ENCODE measurements at regions not wholly inside any gene's neighbourhood (a gene's known extent, or its start where the extent isn't known, plus 50 kb on each side); places are given as distances from the start of the nearest gene placed in this dataset.

DNA sequence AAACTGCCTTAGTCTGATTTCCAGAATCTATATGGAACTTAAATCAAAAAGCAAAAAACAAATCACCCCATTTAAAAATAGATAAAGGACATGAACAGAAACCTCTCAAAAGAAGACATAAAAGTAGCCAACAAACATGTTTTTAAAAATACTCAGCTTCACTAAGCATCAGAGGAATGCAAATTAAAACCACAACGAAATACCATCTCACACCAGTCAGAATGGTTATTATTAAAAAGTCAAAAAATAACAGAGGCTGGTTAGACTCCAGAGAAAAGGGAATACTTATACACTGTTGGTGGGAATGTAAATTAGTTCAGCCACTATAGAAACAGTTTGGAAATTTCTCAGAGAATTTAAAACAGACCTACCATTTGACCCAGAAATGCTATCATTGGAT is 367.9 kb downstream of the ZIC4 start:
- DNase-seq (ENCODE audit: low read depth in 2 of 2): peak; percentile 31 to 32

DNA sequence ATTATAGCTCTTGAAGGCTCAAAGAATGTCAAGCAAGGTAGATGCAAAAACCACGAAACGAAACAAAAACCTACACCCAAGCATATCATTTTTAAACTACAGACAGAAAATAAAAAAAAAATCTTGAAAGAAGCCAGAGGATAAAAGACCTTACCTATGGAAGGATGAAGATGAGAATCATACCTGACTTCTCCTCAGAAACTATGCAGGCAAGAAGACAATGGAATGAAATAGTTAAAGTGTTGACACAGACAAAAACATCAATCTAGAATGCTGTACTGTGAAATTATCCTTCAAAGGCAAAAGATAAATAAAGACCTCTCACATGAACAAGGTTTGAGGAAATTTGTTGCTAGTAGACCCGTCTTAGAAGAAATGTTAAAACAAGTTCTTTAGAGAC is 372.0 kb downstream of the ZIC4 start:
- DNase-seq (ENCODE audit: low read depth in 2 of 2): no peak

DNA sequence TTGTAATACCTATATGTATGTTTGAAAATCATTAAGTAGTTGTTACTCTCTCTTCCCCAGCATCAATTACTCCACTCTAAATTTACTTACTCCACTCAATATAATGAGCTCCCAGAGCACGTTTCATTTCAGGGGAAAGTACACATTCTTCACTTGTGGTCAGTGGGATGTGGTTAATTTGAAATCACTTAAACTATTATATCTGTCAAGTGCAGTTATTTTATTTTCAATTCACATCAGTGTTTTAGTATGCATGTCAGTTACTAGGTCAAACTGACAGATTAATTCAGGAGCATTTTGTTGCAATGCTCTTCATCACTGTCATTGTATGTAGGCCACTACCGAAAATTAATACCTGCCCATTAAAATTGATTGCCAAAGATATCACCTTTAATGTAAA is 376.1 kb downstream of the ZIC4 start:
- DNase-seq (ENCODE audit: low read depth in 2 of 2): no peak

DNA sequence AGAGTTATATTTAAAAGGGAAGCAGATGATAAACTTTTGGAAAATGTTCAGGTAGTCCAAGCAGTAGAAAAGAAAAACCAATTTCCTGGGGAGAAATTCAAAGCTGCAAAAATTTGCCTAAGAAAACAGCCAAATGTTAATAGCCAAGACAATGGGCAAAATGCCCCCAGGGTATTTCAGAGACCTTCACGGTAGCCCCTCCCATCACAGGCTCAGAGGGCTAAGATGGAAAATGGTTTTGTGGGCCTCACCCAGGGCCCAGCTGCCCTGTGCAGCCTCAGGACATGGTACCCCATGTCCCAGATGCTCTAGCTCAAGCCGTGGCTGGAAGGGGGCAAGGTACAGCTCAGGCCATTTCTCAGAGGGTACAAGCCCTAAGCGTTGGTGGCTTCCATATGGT is 391.0 kb downstream of the ZIC4 start:
- DNase-seq (ENCODE audit: low read depth in 2 of 2): no peak

DNA sequence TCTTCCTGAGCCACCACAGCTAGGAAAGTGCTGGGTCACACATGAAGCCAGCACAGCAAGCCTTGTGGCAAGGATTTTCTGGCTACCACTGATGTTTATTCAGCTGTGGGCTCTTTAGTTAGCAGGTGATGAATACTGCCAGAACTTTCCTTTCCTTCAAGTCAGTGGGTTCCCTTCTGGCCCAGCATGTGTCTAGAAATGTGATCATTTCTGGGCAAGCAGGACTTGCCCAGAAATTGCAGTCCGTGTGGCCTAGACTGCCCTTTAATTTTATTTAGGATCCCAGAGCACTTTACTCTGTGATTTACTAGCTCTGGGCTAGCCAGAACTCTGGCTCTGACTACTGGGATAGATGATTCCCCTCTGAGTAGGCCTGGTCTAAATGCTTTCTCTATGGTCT is 397.5 kb downstream of the ZIC4 start:
- DNase-seq (ENCODE audit: low read depth in 2 of 2): no peak

DNA sequence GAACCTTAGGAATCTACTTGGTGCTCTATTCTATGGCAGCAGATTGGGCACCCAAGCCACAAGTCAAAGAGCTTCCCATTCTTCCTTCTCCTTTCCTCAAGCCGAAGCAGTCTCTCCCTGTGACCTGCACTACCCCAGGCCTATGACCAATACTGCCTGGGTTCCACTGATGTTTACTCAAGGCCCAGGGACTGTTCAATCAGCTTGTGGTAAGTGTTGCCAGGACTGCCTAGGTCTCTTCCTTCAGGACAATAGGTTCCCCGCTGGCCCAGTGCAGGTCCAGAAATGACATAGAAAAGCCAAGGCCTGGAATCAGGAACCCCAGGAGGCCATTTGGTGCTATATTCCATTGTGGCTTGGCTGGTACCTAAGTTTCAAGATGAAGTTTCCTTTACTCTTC is 397.9 kb downstream of the ZIC4 start:
- no peak for DNase-seq (ENCODE audit: low read depth in 2 of 2)

DNA sequence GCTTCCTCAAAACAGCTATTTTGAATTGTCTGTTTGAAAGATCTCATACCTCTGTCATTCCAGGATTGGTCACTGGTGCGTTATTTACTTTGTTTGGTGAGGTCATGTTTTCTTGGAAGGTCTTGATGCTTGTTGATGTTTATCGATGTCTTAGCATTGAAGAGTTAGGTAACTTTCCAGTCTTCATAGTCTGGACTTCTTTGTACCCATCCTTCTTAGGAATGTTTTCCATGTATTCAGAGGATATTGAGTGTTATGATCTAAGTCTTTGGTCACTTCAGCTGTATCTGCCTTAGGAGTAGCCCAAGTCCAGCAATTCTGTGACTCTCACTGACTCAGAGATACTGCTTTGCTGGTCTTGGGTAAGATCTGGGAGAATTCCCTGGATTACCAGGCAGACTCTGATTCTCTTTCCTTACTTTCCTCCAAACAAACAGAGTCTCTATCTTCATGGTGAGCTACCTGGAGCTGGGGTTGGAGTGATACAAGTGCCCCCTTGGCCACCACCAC is 398.6 kb downstream of the ZIC4 start:
- no peak for DNase-seq (ENCODE audit: low read depth in 2 of 2)

DNA sequence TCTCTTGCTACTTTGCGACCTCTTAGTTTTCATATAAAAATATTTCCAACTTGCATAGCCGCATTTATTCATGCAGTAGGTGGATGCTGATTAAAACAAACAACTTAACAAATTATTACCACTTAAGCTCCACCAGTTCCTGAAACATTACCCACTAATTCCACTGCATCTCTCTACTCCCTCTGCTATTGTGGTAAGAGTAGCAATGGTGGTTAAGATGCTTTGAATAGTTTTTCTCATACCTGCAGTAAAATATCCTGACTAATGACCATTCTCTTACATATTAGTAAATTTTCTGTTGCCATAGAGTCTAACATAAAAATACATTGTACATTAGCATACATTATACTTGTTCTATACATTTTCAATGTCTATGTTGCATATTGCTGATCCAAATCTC is 397.6 kb upstream of the PLSCR5 start:
- DNase-seq (ENCODE audit: low read depth in 2 of 2): peak; percentile 10 to 13

DNA sequence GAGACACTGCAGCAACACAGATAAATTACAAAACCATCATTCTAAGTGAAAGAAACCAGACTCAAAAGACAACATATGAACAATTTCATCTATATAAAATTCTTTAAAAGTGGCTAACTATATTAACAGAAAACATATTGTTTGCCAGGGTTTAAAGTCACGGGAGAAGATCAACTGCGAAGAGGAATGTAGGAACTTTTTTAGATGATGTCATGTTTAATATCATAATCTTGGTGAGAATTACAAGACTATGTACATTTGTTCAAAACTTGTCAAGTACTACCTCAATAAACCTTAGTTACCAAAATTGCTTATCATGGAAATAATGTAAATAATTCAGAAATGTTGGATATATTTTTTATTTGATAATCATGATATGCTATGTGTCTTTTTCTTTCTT is 395.1 kb upstream of the PLSCR5 start:
- DNase-seq (ENCODE audit: low read depth in 2 of 2): no peak

DNA sequence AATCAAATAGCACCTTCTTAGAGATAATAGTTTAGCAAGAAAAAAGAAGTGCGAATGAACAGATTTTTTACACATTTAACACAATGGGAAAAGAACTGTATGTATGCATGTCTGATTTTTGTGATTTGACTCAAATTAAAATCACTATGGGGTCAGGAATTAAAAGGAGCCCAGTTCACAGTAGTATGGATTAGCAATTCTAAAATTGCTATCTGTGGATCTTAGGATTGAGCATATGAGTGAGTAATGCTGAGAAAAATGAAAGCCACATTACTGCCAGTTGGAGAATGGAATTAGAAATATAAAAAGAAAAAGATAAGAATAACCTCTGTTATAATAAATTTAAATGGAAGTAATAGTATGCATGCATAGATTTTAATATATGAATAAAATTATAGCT is 386.8 kb upstream of the PLSCR5 start:
- DNase-seq (ENCODE audit: low read depth in 2 of 2): no peak

DNA sequence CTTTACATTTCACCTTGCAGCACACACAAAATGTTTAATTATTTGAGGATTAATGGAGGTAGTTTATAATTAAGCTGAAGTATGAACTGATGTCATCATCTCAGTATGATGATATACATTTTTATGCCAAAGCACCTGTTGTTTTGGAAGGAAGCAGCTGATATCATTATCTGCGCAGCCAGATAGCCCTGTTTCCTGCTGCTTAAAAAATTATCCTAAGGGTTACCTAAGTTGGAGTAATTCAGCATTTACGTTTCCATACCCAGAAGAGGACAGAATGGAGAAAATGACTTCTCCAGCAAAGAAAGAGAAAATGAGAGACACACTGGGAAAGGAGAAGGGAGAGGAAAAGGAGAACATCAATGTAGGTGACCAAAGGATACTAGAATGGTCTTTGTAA is 370.3 kb upstream of the PLSCR5 start:
- DNase-seq (ENCODE audit: low read depth in 2 of 2): no peak

DNA sequence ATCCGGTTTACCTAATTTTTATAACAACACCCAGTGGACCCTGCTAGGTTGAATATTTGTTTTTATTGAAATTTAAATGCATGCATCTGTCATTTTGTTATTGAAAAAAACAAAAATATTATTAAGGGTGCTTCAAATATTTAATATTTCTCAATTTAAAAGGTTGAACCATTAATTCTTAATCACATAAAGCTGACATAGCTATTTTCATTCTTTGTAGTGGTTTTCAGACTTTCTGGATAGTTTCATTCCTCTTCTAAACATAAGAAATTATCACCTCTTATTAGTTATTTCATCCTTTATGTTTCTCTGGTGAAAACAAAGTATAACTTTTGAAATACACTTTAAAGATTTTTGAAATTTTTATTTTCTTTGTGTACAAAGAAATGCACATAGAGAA is 369.9 kb upstream of the PLSCR5 start:
- DNase-seq (ENCODE audit: low read depth in 2 of 2): no peak

DNA sequence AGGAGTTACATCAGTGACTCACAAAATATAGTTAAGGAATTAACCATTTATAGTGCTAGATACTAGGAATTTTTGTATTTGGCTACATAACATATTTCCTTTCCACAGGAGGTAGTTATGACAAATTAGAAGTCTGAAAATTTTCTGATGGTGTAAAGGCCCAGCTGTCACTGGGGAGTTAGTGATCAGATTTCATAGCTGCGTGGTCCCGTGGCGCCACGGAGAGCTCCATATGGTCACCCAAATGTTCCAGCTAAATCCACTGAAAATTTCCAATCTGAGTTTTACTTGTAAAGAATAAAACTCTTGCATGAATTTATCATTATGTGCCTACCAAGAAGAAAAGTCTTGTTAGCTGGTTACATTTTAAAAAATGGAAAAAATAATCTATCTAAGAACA is 368.9 kb upstream of the PLSCR5 start:
- no peak for DNase-seq (ENCODE audit: low read depth in 2 of 2)

DNA sequence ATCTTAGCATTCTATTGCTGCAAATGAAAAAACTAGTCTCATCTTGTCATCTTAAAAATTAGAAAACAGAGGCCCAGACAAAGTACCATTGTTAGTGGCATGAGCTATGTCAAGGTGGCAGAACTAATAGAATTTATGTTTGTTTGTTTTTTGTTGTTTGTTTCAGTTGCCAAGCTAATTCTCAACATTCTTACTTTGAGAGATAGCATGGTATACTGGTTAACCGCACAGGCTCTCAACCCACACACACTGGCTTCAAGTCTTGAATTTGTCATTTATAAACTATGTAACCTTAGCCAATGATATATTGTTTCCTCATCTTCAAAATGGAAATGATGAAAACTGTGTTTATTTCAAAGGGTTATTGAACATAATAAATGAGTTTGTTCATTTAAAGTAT is 367.6 kb upstream of the PLSCR5 start:
- DNase-seq (ENCODE audit: low read depth in 2 of 2): no peak

DNA sequence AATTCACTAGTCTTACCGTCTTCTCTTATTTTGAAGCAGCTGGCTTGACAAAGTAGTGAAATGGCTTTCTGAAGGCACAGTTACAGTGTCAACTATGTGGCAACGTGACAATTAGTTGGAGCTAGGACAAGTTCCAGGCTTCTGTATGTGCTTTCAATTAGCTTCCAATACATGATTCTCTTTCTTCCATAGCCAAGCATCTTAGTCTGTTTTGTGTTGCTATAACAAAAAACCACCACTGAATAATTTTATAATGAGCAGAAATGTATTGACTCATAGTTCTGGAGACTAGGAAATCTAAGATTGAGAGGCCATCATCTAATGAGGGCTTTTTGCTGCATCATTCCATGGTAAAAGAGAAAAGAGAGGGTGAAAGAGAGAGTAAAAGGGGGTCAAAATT is 365.1 kb upstream of the PLSCR5 start:
- DNase-seq (ENCODE audit: low read depth in 2 of 2): peak in 1 of 2 experiments; percentile 30

DNA sequence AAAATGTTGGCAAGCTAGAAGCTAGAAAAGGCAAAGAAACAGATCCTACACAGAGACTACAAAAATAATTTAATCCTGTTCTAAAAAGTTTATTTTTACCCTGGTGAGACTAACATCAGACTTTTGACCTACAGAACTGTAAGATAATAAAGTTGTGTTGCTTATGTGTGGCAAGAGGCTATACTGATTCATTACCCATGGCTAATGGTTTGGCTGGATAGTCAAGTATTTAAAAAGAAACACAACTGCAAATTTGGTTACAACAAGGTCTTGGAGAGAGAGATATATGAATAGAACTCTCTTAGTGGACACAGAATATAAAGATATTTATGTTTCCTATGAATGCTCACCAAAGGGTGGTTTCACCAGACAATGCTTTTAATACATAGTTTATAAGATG is 364.2 kb upstream of the PLSCR5 start:
- DNase-seq (ENCODE audit: low read depth in 2 of 2): no peak

DNA sequence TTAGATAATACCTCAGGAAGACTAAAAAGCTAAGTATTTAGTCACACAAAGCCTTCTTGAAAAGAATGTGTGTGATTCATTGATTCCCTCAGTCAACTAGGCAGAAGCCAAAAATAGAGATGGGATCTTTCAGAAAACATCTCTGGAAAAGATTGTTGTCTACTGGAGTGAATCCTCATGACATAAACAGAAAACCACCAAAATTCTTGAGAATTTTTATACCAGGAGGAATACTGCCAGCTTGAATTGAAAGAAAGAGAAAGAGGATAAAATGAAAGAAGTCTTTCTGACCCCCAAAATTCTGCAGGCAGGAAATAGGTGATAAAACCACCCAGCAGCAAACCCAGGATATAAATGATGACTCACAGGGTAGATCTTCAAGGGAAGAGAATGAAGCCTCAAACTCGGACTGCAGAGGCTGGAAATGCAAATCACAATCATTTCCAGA is 363.1 kb upstream of the PLSCR5 start:
- peak; percentile 91 to 94 for DNase-seq (ENCODE audit: low read depth in 2 of 2)

DNA sequence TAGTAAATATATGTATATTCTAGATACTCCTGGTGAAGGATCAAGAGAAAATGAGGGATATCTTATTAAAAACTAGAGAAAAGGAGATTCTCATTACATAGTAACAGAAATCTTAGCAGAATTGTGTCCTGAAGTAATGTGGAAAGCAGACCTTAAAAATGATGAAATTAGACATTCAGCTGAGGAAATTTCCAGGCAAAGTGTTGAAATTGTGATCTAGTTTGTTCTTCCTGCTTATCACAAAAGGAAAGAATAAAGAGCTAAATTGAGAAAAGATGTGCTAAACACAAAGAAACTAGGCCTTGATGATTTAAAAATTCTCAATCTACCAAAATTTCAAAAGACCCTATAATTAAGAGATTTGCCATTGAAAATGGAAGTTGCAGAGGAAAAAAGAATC is 362.6 kb upstream of the PLSCR5 start:
- DNase-seq (ENCODE audit: low read depth in 2 of 2): no peak

DNA sequence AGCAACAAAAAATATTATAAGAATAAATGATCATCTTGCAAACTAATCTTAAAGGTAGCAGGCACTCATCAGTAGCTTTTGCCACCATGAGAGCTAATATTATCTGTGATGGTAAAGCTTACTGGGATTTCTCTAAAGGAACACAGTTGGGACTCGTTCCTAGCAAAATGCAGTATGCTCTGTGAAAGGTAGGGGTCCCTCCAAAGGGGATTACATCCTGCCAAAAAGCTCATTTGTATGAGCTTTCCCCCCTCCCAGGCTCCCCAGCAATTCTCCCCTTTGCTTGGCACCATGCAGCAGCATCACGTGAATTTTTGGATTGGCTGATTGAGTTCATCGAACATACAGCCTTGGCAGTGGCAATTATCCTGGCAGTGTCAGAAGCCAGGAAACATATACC is 361.0 kb upstream of the PLSCR5 start:
- no peak for DNase-seq (ENCODE audit: low read depth in 2 of 2)

DNA sequence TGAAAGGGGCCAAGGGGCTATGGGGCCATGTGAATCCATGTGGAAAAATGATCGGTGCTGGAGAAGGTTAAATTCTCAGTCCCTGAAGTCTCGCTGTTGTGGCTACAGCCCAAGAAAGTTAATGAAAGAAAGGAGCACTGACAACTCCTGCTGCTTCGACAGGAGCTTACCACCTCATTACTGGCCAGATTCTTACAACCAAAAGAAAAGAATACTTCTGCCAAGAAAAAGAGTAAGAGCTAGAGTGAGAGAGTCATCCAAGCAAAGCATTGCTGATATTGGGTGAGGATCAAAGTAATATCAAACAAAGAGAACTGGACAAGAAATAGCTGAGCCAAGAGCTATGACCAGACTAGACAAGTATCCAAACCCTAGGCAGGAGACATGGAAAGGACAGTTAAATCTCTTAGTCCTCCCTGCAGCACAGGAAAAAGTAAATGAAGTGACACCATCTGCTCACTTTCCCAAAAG is 348.4 kb upstream of the PLSCR5 start:
- DNase-seq (ENCODE audit: low read depth in 2 of 2): peak in 1 of 2 experiments; percentile 25

DNA sequence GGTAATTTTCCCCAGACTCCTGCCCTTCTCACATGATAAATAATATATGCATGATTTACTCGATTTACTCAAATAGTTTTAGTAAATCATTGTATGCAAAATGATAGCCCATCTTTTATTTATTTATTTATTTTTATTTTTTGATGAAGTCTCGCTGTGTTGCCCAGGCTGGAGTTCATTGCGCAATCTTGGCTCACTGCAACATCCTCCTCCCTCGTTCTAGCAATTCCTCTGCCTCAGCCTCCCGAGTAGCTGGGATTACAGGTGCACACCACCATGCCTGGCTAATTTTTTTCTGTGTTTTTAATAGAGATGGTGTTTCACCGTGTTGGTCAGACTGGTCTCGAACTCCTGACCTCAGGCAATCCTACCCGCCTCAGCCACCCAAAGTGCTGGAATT is 343.8 kb upstream of the PLSCR5 start:
- no peak for DNase-seq (ENCODE audit: low read depth in 2 of 2)

DNA sequence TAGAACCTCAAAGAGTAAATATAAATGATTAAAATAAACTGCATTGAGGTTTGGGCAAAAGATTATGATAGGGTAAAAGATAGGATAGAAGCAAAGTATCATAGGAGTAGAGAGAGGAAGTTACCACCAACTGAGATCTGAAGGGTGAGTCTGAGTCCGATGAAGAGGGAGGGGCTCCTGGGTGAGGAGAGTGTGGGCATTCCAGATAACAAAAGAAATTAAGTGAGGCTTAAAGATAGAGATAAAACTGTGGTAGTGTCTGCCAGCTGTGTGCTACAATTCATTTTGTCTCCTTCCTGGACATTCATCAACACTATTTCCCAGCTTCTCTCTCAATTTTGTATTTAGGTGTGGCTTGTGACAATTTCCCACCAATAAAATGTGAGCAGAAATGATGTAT is 343.0 kb upstream of the PLSCR5 start:
- DNase-seq (ENCODE audit: low read depth in 2 of 2): no peak

DNA sequence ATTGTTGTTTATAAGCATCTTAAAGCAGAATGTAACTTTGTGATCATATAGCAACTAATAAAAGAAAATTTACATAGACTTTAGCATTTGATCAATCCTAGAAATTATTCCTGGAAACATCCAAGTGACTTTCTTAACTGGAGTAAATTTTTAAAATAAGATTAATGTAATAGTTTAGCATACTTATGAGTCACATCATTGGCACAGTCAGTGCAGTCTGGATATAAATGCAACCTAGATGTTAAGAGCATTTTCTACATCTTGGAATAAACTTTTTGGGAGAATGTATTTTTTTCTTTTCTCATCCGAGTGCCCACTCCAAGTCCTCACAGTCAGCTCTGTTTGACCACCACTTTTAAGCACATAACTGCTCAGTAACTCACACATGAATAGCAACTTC is 324.6 kb upstream of the PLSCR5 start:
- no peak for DNase-seq (ENCODE audit: low read depth in 2 of 2)

DNA sequence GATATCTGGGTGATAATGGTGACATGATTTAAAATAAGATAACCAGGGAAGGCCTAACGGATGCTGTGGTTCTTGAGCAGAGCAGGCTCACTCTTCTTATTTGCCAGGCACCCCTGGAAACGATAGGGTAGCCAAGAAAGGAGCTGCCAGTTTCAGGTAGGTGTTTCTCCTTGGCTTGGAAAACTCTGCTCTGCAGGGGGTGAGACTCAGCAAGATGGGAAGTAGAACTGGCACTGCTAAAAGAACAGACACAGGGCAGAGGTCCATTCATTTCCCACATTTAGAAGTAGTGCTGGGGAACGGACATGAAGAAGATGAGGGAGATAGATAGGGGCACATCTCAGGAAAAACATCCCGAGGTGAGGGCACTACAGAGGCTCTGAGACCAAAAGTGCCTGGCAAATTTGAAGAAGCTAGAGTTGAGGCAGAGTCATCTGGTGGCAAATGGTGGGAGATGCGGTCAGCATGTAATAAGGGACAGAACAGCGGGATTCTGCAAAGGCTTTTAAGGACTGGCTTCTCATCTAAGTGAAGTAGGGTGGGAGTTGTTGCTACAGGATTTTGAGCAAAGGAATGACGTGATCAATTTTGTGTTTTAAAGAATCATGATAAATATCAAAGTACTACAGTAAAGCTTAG is 323.4 kb upstream of the PLSCR5 start:
- no peak for DNase-seq (ENCODE audit: low read depth in 2 of 2)

Data from fibroblast of skin of left biceps (primary cell).